Myocyte (in vitro differentiated cells): ENCODE measurements at regions not wholly inside any gene's neighbourhood (a gene's known extent, or its start where the extent isn't known, plus 50 kb on each side); places are given as distances from the start of the nearest gene placed in this dataset.

Source experiments
- DNase-seq: peaks from one replicate; pipeline ENCODE4 v3.0.0-alpha.2; 2012; ENCODE audit warnings: low read depth

- no peak for DNase-seq
Measured at GRCh38 chr5:28104080-28104479, 1065.7 kb upstream of the CDH9 start.

- no peak for DNase-seq
Measured at GRCh38 chr5:28084069-28084468, 1045.7 kb upstream of the CDH9 start.

DNA sequence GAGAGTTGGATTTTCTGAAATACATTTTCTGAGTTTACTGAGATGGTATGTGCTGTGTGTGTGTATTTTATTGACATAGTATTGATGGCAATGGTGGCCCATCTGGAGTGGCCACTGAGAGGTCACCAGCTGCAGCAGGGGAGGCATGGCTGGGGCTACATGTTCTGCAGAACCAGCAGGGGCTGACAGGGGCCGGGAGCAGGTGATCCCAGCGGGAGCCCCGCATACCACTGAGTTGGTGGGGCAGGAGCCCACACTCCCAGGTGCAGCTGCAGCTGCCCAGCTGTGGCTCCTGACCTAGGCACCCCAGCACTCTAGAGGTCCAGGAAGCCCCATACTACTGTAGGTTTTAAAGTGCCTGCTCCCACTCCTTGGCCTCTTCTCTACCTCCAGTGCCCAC is 1044.2 kb upstream of the CDH9 start:
- DNase-seq = no peak

- DNase-seq = no peak
Measured at GRCh38 chr5:28077291-28078240, 1039.2 kb upstream of the CDH9 start.

- DNase-seq = no peak
Measured at GRCh38 chr5:28066856-28067255, 1028.5 kb upstream of the CDH9 start.

DNA sequence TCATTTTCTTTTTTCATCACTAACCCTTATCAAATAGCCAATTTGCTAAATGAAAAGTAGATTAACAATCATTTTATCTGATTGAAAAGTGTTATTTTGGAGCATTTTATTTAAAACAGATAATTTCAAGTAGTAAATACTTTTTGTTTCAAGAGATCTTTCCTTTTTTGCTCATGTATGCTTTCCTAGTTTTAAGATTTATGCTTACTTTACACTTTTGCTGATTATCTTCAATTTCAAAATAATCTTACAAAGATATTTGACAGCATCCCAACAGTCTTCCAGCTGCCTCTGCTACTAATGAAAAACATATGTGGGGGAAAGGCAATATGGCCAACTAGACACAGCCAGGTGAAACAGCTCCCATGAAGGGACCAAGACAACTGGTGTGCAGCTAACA is 1027.3 kb upstream of the CDH9 start:
- DNase-seq = no peak

DNA sequence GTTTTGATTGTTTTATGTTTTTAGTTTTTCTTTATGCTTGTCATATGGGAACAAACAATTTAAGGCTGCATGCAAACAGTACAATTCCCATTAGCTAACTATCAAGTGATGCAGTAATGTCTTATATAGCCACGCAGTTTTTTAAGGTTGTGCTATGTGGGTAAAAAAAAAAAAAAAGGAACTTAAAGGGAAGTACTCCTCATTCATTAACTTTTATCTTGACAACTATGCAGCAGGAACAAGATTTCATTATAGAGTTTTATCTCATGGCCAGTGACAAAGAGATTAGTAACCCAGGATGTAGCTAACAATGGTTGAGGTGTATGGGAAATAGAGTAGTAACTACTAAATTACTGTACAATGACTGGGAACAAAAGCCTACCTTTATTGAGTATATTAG is 1008.2 kb upstream of the CDH9 start:
- no peak for DNase-seq

GRCh38 chr5:28027851-28028250 is 989.5 kb upstream of the CDH9 start:
- no peak for DNase-seq

DNA sequence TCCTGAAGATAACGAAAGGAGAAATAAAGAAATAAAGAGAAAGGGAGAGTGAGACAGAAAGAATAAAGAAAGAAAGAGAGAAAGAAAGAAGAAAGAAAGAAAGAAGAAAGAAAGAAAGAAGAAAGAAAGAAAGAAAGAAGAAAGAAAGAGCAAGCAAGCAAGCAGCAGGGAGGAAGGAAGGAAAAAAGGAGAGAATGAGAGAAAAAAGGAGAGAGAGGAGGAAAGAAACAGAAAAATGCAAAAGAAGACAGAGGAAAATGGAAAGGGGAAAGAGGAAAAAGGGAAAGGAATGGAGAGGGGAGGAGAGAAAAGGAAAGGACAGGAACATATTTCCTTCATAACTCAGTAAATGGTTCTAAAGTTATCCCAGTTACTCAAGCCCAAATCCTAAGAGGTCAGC is 978.8 kb upstream of the CDH9 start:
- DNase-seq = no peak

- no peak for DNase-seq
Measured at GRCh38 chr5:28014779-28015178, 976.4 kb upstream of the CDH9 start.

GRCh38 chr5:28012538-28012937 is 974.2 kb upstream of the CDH9 start:
- no peak for DNase-seq

DNA sequence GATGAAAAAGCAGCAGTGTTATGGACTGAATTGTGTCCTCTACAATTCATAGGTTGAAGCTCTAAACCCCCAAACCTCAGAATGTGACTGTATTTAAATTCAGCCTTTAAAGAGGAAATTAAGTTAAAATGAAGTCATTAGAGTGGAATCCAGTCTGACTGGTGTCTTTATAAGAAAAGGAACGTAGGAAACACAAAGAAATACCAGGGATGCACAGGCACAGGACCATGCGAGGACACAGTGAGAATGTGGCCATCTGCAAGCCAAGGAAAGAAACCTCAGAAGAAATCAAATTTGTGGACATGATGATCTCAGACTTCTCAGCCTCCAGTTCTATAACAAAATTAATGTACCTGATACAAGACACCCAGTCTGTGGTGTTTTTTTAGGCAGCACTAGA is 971.2 kb upstream of the CDH9 start:
- no peak for DNase-seq

GRCh38 chr5:27996665-27997064 is 958.3 kb upstream of the CDH9 start:
- DNase-seq = no peak

GRCh38 chr5:27995867-27996266 is 957.5 kb upstream of the CDH9 start:
- DNase-seq = no peak

DNA sequence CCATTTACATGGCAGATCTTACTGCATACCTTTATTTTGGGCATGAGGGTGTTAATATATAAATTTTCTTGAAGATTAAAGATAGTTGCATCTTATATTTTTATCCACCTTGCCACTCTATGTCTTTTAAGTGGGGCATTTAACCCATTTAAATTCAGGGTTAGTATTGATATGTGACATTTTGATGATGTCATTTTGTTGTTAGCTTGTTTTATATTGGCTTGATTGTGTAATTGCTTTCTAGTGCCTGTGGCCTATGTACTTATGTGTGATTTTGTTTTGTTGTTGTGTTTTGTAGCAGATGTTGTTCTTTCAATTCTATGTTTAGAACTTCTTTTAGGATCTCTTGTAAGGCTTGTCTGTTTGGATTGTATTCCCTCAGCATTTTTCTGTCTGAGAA is 939.9 kb upstream of the CDH9 start:
- no peak for DNase-seq

- peak; percentile 2 for DNase-seq
Measured at GRCh38 chr5:27969157-27969556, 930.8 kb upstream of the CDH9 start.

DNA sequence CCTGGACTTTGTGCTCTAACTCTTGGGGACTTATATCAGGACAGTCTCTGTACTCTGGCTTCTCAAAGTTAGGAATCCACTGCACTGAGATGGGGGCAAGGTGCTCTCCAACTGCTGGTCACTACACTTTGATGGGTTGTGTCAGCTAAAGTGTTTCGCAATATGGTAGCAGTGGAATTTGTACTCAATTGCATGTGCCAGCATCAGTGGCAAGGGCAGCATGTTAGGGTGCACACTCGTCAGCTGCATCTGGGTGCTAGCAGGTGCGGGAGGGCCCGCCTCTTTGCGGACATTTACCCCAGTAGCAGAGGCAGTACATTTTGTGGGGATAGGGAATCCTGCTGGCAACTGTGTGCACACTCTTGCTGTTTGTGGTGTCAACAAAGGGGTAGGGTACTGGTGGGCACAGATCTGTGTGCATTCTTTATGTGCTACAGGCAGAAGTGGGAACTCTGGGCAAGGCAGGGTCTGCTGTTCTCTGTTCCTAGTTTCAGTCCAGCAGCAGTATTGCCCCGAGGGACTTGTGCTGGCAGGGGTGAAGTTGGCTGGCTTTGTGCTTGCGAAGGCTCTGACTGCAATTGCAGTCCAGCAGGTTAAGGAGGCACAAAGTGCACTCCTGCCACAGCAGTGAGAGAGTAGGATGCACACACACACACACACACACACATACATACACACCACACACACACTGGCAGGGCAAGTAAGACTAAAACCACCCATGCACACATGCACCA is 924.8 kb upstream of the CDH9 start:
- DNase-seq = no peak

GRCh38 chr5:27962198-27962597 is 923.8 kb upstream of the CDH9 start:
- peak; percentile 10 for DNase-seq

DNA sequence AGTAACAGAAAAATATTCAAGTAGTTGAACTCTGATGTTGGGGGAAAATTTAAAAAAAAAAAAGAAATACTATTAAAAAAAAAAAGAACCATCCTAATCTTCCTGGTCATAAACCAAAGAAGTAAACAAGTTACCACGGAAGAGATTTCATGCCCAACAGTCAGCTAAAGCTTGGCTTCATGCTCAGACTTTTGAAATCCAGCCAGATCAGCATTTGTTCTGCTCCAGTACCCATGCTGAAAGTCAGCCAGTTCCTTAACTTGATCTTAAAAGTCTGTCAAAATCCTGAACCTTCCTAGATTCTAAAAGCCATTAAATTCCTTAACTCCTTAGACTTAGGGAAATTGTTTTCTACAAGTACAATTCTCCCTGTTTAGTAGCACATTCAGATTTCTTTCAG is 908.7 kb upstream of the CDH9 start:
- peak; percentile 62 for DNase-seq

DNA sequence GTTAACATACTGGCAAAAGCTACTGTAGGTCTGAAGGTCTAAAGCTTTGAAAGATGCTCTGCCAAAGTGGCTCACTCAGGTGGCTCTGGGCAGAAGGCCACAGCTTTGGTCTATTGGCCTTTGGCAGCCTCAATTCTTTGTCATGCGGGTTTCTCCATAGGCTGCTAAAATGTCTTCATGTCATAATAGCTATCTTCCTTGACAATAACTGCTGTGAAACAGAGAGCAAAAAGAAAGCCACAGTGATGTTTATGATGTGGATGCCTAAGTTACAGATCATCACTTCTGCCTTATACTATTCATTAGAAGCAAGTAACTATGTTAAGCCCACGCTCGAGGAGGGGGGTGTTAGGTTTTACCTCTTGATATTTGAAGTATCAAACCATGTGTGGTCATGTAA is 906.1 kb upstream of the CDH9 start:
- DNase-seq = no peak

GRCh38 chr5:27938989-27939388 is 900.6 kb upstream of the CDH9 start:
- no peak for DNase-seq

- DNase-seq = no peak
Measured at GRCh38 chr5:27928060-27928459, 889.7 kb upstream of the CDH9 start.

- no peak for DNase-seq
Measured at GRCh38 chr5:27911216-27911615, 872.8 kb upstream of the CDH9 start.
